NCI-H1436 (cell line): ENCODE measurements at regions not wholly inside any gene's neighbourhood (a gene's known extent, or its start where the extent isn't known, plus 50 kb on each side); places are given as distances from the start of the nearest gene placed in this dataset.

Source experiments
- DNase-seq: peaks from one replicate; lab custom pipeline; 2025; lab: John Stamatoyannopoulos, UW

DNA sequence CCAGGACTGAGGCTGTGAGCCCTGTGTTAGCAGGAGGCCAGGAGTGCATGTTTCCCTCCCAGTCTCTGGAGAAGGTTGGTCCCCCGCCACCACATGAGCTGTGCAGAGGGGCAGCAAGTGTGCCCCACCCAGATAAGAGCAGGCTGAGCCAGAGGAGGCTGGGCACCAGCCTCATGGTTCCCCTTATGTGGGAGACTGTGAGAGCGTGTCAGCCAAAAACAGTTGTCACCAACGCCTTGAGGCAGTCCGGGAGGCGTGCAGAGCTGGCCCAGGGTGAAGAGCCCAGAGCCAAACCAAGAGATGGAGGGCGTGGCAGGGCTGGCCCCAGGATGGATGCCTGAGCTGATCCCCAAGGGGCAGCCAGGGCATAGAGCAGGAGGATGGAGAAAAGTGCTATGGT lies 128.7 kb upstream of the GLI2 start:
- DNase-seq, result no peak

DNA sequence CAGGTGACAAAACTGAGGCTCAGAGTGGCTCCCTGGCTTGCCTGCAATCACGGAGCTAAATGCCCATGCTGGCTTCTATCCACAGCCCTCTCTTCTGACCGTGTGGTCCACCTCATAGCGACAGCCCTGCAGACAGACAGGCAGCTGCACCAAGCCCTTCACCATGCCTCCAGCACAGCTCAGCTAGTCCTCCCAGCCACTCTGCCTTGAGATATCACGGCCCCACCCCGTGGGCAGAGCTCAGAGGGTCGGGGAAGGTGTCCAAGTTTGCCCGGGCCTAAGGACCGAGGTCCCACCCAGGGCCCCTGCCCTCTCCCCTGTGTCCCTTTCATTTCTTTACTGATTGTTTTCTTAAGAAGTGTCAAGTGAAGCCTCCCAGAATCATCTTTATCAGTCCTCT lies 128.2 kb upstream of the GLI2 start:
- DNase-seq, result no peak

DNA sequence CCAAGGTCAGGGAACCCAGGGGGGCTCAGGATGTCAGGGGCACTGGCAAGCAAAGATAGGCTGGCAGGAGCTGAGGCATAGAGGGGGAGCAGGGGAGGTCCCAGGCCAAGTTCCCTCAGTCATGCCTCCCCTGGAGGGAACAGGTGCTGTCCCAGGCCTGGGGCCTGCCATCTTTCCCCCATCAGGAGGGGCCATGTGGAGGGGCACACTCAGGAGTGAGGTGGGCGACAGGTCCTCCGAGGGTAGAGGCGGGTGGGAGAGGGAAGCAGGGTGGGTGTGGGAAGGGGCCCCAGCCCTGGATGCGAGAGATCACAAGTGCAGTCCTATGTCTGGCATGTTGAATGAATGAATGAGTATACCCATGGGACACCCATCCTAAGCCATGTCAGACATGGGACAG lies 127.7 kb upstream of the GLI2 start:
- no peak for DNase-seq

DNA sequence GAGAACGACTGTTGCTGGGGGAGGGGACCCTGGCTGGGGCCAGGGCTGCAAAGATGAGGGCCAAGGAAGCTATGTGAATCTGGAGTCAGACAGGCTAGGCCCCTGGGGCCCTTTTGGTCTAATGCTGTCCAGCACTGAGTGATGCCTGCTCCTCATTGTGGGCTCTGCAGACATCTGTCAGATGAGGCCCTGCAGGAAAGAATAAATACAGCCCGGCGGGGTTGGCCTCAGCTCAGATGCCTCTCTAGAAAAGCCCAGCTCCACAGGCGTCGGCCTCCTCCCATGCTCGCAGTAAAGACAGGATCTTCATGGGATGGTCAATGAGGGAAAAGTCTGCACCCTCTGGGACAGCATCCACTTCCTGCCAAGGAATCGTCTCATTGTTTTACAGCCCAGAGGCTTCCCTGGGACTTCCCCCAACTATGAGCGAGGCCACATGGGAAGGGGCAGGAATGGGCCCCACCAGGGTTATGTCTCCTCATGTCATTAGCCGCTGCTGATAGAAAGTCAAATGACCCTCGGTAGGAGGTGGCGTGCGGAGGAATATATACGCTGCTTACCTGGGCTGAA lies 125.8 kb upstream of the GLI2 start:
- no peak for DNase-seq

DNA sequence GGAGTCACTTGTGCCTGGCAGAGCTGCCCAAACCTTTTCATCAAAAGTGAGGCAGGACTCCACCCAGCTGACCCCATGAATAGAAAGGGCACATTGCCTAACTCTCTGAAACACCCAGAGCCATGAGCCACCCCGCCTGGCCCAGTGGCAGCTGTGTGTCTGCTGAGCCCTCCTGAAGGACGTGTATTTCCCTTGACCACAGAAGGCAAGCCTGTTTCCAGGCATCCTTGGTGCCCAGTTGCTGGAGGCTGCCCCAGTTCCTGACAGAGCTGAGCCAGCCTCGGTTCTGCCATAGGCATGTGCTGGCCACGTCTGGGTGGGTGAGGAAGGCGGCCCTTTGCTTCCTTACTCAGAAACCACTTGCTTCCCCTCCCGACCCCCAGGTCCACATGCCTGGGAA lies 124.7 kb upstream of the GLI2 start:
- no peak for DNase-seq

DNA sequence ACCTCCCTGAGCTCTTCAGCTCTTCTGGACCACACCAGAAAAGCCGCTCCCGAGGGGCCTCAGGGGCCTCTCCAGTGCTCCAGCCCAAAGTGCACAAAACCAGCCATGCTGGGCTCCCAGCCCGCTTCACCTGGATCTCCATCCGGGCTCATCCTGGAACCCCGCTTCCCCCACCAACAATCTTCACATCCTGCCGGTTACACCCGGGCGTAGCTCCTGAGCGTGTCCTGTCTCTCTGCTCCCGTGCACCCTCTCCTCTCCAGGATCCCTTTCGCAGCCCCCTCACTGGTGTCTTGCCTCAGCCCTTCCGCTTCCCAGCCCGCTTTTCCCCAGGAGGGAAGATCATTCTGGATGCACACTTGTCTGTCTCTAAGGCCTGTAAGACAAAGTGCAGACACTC lies 123.7 kb upstream of the GLI2 start:
- no peak for DNase-seq

DNA sequence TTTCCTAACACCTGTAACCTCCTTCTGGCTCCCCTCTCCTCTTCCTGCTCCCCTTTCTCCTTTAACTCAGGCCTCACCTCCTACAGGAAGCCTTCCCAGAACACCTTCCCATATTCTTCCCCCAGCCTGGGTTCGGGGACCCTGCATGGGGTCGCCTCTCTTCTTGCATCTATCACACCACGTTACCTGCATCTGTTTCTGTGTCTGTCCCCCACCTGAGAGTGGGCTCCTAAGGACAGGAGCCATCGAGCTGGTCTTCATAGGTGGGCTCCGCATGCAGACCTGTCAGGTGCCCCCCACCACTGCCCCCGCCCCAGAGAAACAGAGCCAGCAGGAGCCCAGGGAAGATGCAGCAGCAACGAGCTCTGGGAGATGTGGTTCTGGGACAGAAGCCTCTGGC lies 123.2 kb upstream of the GLI2 start:
- DNase-seq, result no peak

DNA sequence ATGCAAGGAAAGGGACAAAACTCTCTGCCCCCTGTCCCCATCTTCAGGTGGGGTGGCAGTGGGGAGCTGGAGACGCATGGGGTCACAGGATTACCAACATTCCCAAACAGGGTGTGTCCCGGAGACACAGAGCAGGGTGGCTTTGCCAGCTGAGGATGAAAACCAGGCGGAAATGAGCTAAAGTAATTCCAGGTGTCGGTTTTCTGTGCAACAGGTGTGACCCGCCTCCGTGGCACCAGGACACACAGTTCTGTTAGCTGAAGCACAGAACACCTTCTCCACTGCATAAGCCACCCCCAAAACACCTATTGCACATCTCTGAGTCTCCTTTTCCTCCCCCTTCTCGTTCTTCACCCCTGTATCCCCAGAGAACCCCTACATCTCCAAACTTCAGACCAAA lies 122.7 kb upstream of the GLI2 start:
- no peak for DNase-seq

DNA sequence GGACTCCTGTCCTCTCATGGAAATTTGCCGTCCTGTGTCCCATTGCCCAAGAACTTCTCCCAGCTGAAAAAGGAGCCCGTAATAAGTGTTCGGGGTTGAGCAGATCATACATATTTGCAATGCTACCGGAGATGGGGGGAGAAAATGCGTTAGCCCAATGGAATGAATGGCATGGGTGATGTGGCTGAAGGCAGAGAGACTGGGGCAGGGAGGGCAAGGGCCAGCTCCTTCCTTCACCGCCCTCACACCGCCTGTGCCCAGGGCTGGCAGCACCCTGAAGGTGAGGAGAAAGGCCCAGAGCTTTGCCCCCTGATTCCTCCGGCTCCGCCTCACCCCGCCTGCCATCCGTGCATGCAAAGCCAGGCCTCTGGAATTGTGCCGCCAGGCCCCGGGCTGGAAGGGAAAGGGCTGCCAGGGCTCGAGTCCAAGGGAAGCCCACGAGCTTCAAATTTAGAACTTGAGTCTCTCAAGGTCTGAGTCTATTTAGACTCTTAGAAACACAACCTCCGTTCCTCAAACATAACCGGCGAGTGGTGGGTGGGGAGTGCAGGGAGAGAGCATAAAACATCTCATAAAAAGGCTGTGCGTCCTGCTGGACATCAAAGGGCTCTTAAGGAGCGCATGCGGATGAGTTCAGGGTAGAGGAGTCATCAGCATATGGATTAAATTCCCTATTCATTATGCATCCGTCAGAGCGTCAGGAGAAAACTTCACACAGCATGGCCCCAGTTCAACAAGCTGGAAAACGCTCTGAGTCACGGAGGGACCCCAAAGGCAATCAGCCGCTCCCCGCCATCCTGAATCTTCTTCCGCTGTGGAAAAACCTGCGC lies 121.7 kb upstream of the GLI2 start:
- no peak for DNase-seq

DNA sequence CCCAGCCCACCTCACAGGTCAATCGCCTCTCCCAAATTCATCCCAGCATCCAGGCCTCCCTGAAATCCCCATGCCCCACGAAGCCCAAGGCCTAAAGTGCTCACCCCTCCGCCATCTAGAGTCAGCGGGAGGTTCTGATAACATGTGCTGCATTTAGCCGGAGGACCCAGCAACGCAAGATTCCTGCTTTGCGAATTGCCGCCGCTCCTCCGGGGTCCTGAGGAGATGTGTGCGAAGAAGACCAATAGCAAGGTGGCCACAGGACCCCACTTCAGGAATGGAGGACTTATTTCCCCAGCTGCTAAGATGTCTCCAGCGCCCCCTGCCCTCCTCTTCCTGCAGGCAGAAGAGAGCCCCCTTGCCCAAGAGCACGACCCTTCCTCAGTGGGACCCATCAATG lies 120.8 kb upstream of the GLI2 start:
- no peak for DNase-seq

DNA sequence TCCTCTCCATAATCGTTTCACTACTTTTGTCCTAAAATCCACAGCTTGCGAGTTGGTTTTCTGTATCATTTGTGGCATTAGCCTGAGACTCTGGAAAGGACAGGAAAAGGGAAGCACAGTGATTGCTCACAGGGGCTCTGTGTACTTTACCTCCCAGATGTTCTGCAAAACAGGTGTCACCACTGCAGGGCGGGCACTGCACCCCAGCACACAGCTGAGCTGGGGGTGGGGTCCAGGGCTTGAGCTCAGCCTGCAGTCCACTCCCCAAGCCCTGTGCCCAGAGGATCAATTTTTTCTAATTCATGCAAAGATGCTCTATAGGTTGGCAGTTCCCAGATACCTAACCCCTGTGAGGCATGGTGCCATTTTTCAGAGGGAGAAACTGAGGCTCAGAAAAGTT lies 119.4 kb upstream of the GLI2 start:
- DNase-seq, result no peak

DNA sequence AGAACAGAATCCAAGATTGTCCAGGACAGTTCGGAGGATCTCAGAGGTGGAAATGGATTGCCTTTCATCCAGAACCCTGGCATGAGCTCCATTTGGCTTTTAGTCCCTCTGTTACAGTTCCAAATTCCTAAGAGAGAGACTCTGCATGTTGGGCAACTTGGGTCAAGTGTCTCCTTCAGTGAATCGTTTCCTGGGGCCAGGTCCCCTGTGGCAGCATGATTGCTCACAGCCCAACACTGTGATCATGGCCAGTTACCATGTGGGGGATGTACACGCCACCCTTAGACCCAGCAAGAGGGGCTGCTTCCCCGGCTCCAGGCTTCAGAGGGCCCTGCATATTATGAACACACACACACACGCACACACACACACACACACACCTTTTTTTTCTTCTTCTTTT lies 118.6 kb upstream of the GLI2 start:
- DNase-seq, result no peak

DNA sequence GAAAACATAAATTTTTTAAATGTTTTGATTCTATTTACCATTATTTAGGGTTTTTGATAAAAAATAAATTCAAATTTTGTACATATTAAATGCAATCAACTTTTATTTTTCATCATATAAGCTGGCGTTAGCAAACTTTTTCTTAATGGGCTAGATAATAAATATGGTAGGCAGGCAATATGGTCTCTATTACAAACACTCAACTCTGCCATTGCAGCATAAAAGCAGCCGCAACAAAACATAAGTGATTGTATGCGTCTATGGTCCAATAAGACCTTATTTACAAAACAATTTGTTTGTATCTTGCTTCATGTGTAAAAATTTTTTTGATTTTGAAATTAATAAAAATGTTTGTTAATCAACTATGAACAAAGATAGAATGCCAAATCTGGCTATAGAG lies 116.8 kb upstream of the GLI2 start:
- DNase-seq, result no peak

DNA sequence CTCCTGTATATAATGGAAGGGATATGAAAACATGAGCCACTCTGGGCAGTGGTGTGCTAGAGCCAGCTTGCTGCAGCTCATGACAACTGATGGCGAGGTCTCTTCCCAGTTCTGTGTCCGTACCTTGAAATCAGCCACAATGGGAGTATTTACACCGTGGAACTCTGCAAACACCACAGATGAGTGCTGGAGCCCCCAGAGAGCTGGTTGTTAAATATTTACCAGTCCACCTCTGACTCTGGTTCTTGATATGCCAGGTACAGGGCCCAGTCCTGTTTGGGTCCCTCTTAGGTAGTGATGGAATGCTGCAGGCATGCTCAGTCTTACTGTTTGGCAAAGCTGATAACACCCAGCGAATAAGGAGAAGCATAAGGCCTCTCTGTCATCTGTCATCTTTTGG lies 116.1 kb upstream of the GLI2 start:
- DNase-seq, result no peak

DNA sequence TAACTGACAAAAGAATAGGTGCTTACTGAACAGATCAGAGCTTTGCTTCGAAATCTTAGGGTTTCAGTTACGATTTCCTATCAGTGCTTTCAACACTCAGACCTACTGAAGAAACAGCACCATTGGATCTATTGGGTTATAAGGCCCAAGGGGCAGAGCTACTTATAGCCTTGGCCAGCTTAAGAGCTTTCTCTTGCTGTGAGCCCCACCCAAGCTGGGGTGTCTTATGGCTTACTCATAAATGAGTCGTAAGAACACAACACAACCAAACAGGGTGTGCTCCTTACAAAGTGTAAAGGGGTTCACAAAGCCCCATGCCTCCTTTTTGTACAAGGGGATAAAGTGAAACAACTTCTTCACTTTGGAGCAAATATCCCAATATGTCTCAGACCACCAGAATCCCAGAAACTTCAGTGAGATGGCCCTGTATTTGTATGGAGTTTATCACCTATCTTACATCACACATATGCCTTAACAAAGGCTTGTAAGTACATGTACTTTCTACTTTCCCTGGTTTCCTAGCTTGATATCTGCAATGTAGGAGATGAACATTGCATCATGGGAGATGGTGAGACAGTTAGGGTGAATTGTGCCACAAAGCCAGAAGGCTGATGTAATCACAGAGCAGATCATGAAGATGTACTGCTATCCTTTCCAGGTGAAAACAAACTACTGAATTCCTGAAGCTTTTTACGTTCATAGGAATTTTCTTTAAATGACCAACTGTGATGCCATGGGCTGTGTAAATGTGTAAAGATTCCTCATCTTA lies 115.5 kb upstream of the GLI2 start:
- no peak for DNase-seq

DNA sequence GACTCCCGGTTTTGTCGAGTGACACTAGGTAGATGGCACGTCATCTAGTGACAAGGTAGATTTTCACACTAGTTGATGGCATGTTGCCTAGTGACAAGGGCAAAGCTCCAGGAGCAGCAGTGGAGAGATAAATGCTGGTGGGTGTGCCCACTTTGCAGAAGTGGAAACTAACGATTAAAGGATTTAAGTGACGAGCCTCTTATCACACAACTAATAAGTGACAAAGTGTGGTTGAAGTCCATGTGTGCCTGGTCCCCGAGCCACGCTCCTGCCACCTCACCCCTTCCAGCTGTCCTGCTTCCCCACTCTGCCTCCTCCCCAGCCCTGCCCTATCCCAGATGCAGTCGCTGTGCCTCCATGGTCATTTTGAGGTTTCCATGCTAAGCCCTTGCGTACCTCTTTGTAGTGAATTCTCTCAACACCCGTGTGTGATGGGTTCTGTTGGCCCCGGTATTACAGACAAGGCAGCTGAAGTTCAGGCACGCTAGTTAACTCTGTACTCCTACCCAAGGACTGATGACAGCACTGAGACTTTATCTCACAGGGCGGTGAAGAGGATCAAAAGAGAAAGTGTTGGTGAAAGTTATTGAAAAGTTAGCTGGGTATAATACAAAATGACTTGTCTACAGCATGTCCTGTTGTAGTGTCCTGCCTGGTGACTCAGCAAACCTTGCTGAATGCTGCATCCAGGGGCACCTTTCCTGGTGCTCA lies 113.4 kb upstream of the GLI2 start:
- no peak for DNase-seq

DNA sequence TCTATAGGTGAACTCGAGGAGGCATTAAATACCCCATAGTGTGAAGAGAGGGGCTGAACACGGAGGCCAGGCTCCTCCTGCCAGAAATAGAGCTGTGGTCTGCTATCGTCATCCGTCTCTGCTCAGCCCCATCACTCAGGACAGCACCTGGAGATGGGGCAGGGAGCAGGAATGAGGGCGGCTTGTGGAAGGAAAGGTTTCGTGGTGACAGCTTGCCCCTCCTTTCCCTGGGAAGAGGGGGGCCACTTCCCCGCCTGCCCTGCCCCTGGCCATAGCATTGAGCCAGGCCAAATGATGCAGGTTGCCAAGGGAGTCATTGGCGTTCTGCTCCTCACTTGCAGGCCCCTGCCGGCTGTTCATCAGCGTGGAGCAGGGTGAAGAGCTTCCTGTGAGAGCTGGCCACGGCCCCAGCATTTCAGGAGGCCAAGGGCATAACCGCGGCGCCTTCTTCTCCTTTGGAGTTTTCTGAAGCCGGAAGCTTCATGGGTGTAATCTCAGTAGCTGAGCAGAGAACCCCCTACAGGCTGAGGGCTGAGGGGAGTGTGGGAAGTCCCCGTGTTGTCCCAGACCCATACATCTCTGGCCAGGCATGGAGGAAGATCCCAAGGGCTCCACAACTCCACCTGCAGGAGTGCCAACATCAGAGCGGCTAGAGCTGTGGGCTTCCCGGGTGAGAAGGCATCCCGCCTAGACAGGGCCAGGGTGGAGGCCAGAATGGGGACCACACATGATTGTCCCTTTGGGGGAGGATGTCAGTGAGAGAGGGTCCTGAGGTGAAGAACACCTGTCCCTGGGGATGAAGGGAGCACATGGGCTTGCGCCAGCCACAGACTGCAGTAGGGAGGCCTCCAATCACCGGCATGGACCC lies 112.5 kb upstream of the GLI2 start:
- no peak for DNase-seq

DNA sequence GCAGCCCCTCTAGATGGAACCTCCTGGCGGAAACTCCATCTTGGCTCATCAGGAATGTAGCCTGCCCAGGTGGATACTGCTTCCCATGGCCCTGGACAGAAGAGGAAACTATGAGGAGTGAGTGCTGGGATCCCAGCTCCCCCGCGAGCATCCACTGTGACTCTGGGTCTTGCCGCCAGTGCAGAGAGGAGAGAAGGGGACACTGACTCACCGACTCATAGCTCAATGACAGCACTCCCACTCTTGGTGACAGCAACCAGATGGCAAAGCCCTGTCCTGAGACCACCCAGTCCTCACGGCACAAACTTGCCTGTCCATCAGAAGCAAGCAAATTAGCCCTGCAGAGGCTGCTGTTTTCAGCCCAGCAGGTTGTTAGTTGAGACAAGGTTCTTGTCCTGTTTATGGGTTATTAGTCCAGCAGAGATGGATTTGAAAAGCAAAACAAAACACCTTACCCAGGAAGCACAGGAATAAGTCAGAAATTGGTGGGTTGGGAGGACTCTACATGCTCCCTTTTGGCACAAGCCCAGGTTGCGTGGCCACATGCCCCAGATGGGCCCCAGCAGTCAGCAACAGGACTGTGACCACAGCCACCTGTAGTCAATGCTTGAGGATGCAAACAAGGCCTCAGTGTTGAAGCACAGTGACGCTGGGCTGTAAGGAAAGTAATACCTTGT lies 111.5 kb upstream of the GLI2 start:
- no peak for DNase-seq

DNA sequence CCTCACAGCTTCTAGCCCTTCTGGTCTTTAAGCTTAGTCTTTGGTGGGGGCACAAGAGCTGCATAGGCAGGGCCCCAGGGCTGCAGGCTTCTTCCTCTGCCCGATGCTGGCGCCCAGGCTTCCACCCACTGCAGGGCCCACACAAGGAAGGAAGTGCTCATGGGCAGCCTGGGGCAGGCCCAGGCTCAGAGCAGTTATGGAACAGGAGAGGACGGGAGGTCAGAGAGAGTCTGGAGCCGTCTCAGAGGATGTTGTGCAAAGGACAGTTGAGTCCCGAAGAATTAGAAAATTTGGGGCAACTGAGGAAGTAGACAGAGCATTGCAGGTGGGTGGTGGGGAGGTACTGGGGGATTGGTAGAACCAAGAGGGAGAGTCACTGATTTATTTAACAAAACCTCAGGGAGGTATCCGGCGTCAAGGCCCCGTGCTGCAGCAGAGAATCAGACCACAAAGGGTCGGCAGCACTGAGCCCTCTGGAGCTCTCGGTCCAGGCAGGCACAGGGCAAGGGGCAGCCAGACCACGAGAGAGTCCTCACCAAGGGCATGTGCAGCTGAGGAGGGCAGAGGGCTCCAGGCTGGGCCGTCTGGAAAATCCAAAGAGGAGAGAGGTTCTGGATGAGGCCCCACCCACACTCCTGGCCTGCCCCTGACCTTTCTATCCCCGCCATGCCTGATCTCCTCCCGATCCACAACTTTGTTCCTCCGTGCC lies 110.8 kb upstream of the GLI2 start:
- no peak for DNase-seq

DNA sequence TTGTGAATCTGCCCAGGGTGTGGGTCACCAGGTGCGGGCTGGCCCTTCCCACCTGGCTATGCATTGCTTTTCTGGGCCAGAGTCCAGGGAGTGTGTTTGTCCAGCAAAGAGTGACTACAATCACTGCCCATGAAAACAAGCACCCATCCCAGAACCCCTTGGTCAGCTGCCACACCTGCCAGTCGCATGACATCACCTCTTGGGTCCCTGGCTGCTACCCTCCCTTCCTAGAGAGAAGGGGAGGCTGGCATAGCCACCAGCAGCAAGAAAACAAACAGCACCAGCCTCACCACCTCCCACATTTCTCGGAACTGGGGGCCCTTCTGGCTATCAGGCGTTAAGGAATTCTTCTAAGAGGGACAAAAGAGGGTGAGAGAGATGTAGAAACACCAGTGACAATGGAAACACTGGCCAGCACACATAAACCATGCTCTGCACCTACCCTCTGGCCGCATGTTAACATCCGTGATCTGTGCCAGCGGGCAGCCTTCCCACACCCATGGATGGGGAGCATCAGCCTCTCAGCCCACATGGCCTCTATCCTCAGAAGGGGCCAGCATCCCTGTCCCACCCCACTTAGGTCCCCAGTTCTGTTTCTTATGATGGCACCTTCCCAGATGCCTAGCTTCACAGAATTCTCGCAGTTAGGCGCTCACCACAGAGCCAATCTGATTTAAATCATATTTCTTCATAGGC lies 109.7 kb upstream of the GLI2 start:
- no peak for DNase-seq
